ENCODE measurements at regions not wholly inside any gene's neighbourhood (a gene's known extent, or its start where the extent isn't known, plus 50 kb on each side); places are given as distances from the start of the nearest gene placed in this dataset.

- no peak for TF ChIP-seq CTCF (IDR thresholded peaks at IDR 0.05)
- TF ChIP-seq POLR2A (IDR thresholded peaks at IDR 0.05): no peak
Measured at GRCh38 chr2:108084311-108084710, 98.0 kb downstream of the SLC5A7 start.

Measured in tibial nerve (tissue), 3 donors.